Tibial artery (tissue), 4 donors: ENCODE measurements at regions not wholly inside any gene's neighbourhood (a gene's known extent, or its start where the extent isn't known, plus 50 kb on each side); places are given as distances from the start of the nearest gene placed in this dataset.

Source experiments
- DNase-seq, 2 donors: peaks; one replicate each; pipeline ENCODE4 v3.0.0-alpha.2; 2019
- H3K27ac ChIP-seq, 2 donors: fragments of 200-600 bp; sonication (generic) in 1 of 2; 1 replicate in 1 of 2; 2 replicates in 1 of 2; pipeline ENCODE4 v1.5.1; 2018 to 2019; ENCODE audit warnings: mild to moderate bottlenecking in 1 of 2
- H3K27me3 ChIP-seq, 2 donors: fragments of 200-600 bp; sonication (generic) in 1 of 2; one replicate each; pipeline versions ENCODE4 v1.5.1 to v1.6.0; 2016 to 2019
- H3K36me3 ChIP-seq, 3 donors: fragments of 200-600 bp; sonication (generic) in 2 of 3; one replicate each; pipeline ENCODE4 v1.5.1; 2016 to 2019; ENCODE audit warnings: mild to moderate bottlenecking in 2 of 3
- H3K4me1 ChIP-seq, 4 donors: fragments of 200-600 bp; sonication (generic) in 2 of 4; 1 replicate in 3 of 4; 2 replicates in 1 of 4; pipeline ENCODE4 v1.5.1; 2016 to 2019
- H3K4me3 ChIP-seq, 2 donors: fragments of 200-600 bp; sonication (generic) in 1 of 2; 1 replicate in 1 of 2; 2 replicates in 1 of 2; pipeline ENCODE4 v1.5.1; 2018 to 2019; ENCODE audit warnings: mild to moderate bottlenecking in 2 of 2
- H3K9me3 ChIP-seq, 3 donors: fragments of 200-600 bp; sonication (generic) in 1 of 3; one replicate each; pipeline ENCODE4 v1.5.1; 2016 to 2019
- CTCF ChIP-seq, 2 experiments: fragments of 200-600 bp in 1 of 2; fragments of 450-650 bp in 1 of 2; IDR thresholded peaks; one replicate each; pipeline ENCODE4 v1.5.1; 2017 to 2019; ENCODE audit warnings: antibody characterized with exemption in 2 of 2, mild to moderate bottlenecking in 1 of 2, moderate library complexity in 1 of 2
- intact Hi-C: fragments of 100-400 bp; cut with DNase I; formaldehyde crosslinking; loops from one replicate; pipeline ENCODE4 v1.15.0; 2023; ENCODE audit warnings: low total_unique reads

- Histone ChIP-seq H3K36me3 (no peaks in the 10 kb centered on the region), H3K27me3 (peaks cover 0 to 2% of the 10 kb centered on the region in 2 donors), H3K9me3 (no peaks in the 10 kb centered on the region), H3K27ac (no peak overlapping the region), H3K4me1 (no peaks in the 10 kb centered on the region), H3K4me3 (no peak overlapping the region)
- DNase-seq: no peak
- TF ChIP-seq CTCF (IDR thresholded peaks at IDR 0.05): no peak
- intact Hi-C loops: no loop called here
Observed at GRCh38 chr12:115693970-115694369, 583.5 kb downstream of the MED13L start.

- intact Hi-C loops: no loop called here
- TF ChIP-seq CTCF (IDR thresholded peaks at IDR 0.05): no peak
- Histone ChIP-seq H3K4me3 (no peak overlapping the region), H3K27ac (no peak overlapping the region), H3K9me3 (no peaks in the 10 kb centered on the region), H3K27me3 (no peaks in the 10 kb centered on the region), H3K36me3 (no peaks in the 10 kb centered on the region), H3K4me1 (peaks cover 0 to 14% (median 0%) of the 10 kb centered on the region in 4 donors)
- no peak for DNase-seq
Observed at GRCh38 chr12:115691123-115691522, 586.4 kb downstream of the MED13L start.

GRCh38 chr12:115687094-115687493, 590.4 kb downstream of the MED13L start:
- intact Hi-C loops: no loop called here
- no peak for TF ChIP-seq CTCF (IDR thresholded peaks at IDR 0.05)
- Histone ChIP-seq H3K27ac (no peak overlapping the region), H3K4me3 (no peak overlapping the region), H3K9me3 (no peaks in the 10 kb centered on the region), H3K27me3 (no peaks in the 10 kb centered on the region), H3K36me3 (no peaks in the 10 kb centered on the region), H3K4me1 (peaks cover 0 to 14% (median 0%) of the 10 kb centered on the region in 4 donors)
- no peak for DNase-seq

GRCh38 chr12:115683240-115683780, 594.2 kb downstream of the MED13L start:
- intact Hi-C loops: no loop called here
- no peaks in the 10 kb centered on the region for H3K36me3 ChIP-seq
- TF ChIP-seq CTCF (IDR thresholded peaks at IDR 0.05): no peak
- DNase-seq: no peak
- no peak overlapping the region for H3K27ac ChIP-seq
- no peaks in the 10 kb centered on the region for H3K27me3 ChIP-seq
- no peaks in the 10 kb centered on the region for H3K9me3 ChIP-seq
- H3K4me1 ChIP-seq: peaks cover 0 to 14% (median 0%) of the 10 kb centered on the region in 4 donors
- no peak overlapping the region for H3K4me3 ChIP-seq

GRCh38 chr12:115680967-115681366, 596.5 kb downstream of the MED13L start:
- peaks cover 0 to 4% (median 0%) of the 10 kb centered on the region in 4 donors for H3K4me1 ChIP-seq
- no peaks in the 10 kb centered on the region for H3K9me3 ChIP-seq
- DNase-seq: no peak
- no peak for TF ChIP-seq CTCF (IDR thresholded peaks at IDR 0.05)
- no peak overlapping the region for H3K4me3 ChIP-seq
- no peak overlapping the region for H3K27ac ChIP-seq
- H3K27me3 ChIP-seq: no peaks in the 10 kb centered on the region
- no peaks in the 10 kb centered on the region for H3K36me3 ChIP-seq
- intact Hi-C loops: no loop called here
